Heart right ventricle (tissue), 16 donors: ENCODE measurements at regions not wholly inside any gene's neighbourhood (a gene's known extent, or its start where the extent isn't known, plus 50 kb on each side); places are given as distances from the start of the nearest gene placed in this dataset.

Experiments
- ATAC-seq, 8 donors: fragments of 200-7000 bp; cut with Tn5 transposase; one replicate each; pipeline ENCODE4 v1.9.1; 2020; ENCODE audit warnings: mild to moderate bottlenecking in 8 of 8, moderate library complexity in 8 of 8, moderate number of reproducible peaks in 1 of 8
- DNase-seq, 2 donors: peaks; one replicate each; pipeline ENCODE4 v3.0.0-alpha.2; 2020
- H3K27ac ChIP-seq, 10 donors: fragments of 200-600 bp; sonication (generic) in 2 of 10; one replicate each; pipeline versions ENCODE4 v1.5.0 to v1.8.0; 2020 to 2022; ENCODE audit warnings: mild to moderate bottlenecking in 3 of 10
- H3K27me3 ChIP-seq, 7 donors: fragments of 200-600 bp; one replicate each; pipeline ENCODE4 v1.8.0; 2021 to 2022; ENCODE audit warnings: mild to moderate bottlenecking in 2 of 7
- H3K36me3 ChIP-seq, 9 donors: fragments of 200-600 bp; sonication (generic) in 1 of 9; one replicate each; pipeline versions ENCODE4 v1.5.0 to v1.8.0; 2020 to 2022; ENCODE audit warnings: mild to moderate bottlenecking in 2 of 9
- H3K4me1 ChIP-seq, 9 donors: fragments of 200-600 bp; sonication (generic) in 1 of 9; one replicate each; pipeline versions ENCODE4 v1.5.0 to v1.8.0; 2020 to 2022; ENCODE audit warnings: mild to moderate bottlenecking in 4 of 9
- H3K4me3 ChIP-seq, 10 donors: fragments of 200-600 bp; sonication (generic) in 2 of 10; one replicate each; pipeline versions ENCODE4 v1.5.0 to v1.8.0; 2020 to 2022; ENCODE audit warnings: mild to moderate bottlenecking in 7 of 10, moderate library complexity in 2 of 10
- H3K9me3 ChIP-seq, 11 donors: fragments of 200-600 bp in 10 of 11; sonication (generic) in 2 of 11; one replicate each; pipeline versions ENCODE4 v1.5.0 to v1.8.0; 2013 to 2022; ENCODE audit warnings: mild to moderate bottlenecking in 2 of 11, control low read depth in 1 of 11, moderate library complexity in 1 of 11
- WGBS, 2 donors: extraction: QIAGEN DNeasy Blood & Tissue Kit; methylation state at CpG; one replicate each; pipeline ENCODE4 v1.1.7; 2013; ENCODE audit warnings: inconsistent platforms in 1 of 2; 5-methylcytosine and 5-hydroxymethylcytosine counted together
- intact Hi-C, 10 donors: fragments of 100-400 bp; cut with DNase I; formaldehyde crosslinking; loops; one replicate each; pipeline versions ENCODE4 v1.11.1 to v1.14.2; 2022
- TF ChIP-seq, protein P1 (sequence below), 9 donors: fragments of 200-600 bp; sonication (generic) in 2 of 9; IDR thresholded peaks; one replicate each; pipeline versions ENCODE4 v1.5.0 to v1.8.0; 2021 to 2022; ENCODE audit warnings: antibody characterized with exemption in 9 of 9, mild to moderate bottlenecking in 5 of 9, moderate library complexity in 1 of 9
- donor health status: Arrhythmogenic right ventricular cardiomyopathy.
- donor health status: ischemic (EF 13 %, LVEDD 7.1; RV severe dilation, severe dysfunction).
- donor health status: healthy with polysubstance abuse.
- donor health status: DM: no; HTN: yes; CAD: no.
- donor health status: DM: no; HTN: no; CAD: no.
- donor health status: ischemic (EF 25% LVEDD 6.9; RV normal size, moderate dysfunction).
- donor health status: ischemic (EF 25% LVEDD 5.7; RV mildly dilated, moderate dysfunction).
- donor health status: healthy.
- donor health status: DM: yes; HTN: yes; CAD: no.
- donor health status: Ischemic cardiomyopathy.
- donor health status: ischemic (EF 35%, LVEDD 5.7; RV mildly dilated, moderate dysfunction).
- donor health status: nonischemic (EF 11% LVEDD 7.7; RV severe dilation, severe dysfunction).
- donor health status: DM: yes; HTN: yes; CAD: no.
- donor health status: PGD.
- donor health status: ischemic (EF 29% LVEDD 5.4; RV normal size, mild dysfunction).
- donor health status: nonischemic (EF 23%, LVEDD 6.1; RV moderate dilation, normal function).

DNA sequence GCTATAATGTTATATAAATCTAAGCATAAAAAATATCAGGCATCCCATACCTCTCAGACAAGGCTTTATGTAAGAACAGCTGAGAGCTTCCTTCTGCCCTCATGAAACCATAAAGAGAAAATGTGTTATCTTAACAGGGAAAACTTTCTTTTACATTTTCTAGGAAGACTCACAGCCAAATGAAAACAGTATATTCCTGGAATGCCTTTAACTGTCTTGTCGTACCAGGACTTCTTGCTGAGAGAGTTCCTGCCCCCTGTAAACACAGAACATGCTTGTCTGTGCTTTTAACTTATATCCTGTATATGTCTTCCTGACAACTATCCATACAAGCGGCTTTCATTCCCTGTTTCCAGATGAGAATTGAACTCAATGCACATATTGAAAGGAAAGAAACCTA lies 64.8 kb upstream of the AHR start:
- no peak for DNase-seq
- no peaks in the 10 kb centered on the region for H3K27me3 ChIP-seq
- no peak for ATAC-seq
- H3K4me3 ChIP-seq: no peak overlapping the region
- TF ChIP-seq, protein P1, sequence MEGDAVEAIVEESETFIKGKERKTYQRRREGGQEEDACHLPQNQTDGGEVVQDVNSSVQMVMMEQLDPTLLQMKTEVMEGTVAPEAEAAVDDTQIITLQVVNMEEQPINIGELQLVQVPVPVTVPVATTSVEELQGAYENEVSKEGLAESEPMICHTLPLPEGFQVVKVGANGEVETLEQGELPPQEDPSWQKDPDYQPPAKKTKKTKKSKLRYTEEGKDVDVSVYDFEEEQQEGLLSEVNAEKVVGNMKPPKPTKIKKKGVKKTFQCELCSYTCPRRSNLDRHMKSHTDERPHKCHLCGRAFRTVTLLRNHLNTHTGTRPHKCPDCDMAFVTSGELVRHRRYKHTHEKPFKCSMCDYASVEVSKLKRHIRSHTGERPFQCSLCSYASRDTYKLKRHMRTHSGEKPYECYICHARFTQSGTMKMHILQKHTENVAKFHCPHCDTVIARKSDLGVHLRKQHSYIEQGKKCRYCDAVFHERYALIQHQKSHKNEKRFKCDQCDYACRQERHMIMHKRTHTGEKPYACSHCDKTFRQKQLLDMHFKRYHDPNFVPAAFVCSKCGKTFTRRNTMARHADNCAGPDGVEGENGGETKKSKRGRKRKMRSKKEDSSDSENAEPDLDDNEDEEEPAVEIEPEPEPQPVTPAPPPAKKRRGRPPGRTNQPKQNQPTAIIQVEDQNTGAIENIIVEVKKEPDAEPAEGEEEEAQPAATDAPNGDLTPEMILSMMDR (IDR thresholded peaks at IDR 0.05): no peak
- no peaks in the 10 kb centered on the region for H3K9me3 ChIP-seq
- no peaks in the 10 kb centered on the region for H3K36me3 ChIP-seq
- intact Hi-C loops: loop anchor here in 2 of 10 donors (5.0 to 10.0 kb wide), 2 partner anchors 51 kb away; no protein-coding TSS in a partner anchor
- H3K4me1 ChIP-seq: peaks cover 0 to 37% (median 24%) of the 10 kb centered on the region in 9 donors
- 63 to 74% methylated on average over 2 of the region's 2 CpGs for WGBS, 2 donors
- peak overlapping the region in 5 of 10 donors; percentile 27 to 76 (median 51) for H3K27ac ChIP-seq

DNA sequence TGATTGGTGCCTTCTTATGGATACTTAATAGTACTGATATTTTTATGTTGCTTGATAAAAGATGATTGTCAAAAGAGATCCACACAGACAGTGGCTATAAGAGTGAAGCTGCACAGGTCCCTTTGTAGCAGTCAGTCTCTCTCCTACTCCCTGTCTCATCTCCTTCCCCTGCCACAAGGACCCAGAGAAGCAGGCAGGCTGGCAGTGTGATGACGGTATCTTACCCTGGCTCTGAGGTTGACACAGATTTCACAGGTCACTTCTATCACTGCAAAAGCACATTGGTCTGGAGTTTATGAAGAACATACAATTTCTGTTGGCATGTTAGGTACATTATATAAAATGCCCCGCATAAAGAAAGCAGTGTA lies 64.4 kb upstream of the AHR start:
- Histone ChIP-seq H3K9me3 (no peaks in the 10 kb centered on the region), H3K36me3 (no peaks in the 10 kb centered on the region), H3K27me3 (no peaks in the 10 kb centered on the region), H3K27ac (peak overlapping the region in 6 of 10 donors; percentile 27 to 76 (median 46)), H3K4me3 (peak overlapping the region in 1 of 10 donors; percentile 4), H3K4me1 (peaks cover 0 to 38% (median 24%) of the 10 kb centered on the region in 9 donors)
- intact Hi-C loops: loop anchor here in 2 of 10 donors (5.0 to 10.0 kb wide), 2 partner anchors 51 to 52 kb away; no protein-coding TSS in a partner anchor
- DNase-seq (no peak), ATAC-seq (peak in 5 of 8 donors; percentile 18 to 57 (median 36))
- TF ChIP-seq, protein P1 (IDR thresholded peaks at IDR 0.05): no peak
- 61 to 65% methylated on average over 2 of the region's 2 CpGs for WGBS, 2 donors

DNA sequence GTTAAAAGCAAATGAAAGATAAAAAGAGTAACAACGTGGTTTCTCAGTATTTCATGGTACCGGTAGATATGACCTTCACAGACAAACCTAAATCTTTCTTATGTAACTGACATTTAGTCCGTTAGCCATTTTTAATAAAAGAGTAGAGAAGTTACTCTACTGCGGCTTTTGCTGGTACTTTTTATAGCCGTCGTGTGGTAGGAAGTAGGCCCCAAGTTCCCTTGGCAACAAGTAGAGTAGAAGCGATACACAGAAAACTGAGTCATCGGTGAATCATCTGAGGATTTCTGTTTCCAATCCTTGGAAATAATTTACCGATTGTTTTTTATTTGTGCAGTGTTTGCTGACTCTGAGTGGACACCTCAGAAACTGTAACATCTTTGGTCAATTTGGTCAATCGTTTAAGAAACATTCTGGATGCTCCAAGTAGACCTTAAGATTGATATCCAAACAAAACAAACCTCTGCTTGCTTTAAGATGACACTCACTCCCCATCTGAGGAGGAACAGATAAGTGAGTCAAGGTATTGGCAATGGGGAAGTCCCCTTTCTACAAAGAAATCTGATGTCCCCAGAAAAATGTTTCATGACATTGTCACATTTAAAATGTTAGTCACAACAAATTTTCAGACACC lies 63.9 kb upstream of the AHR start:
- Histone ChIP-seq H3K4me3 (peak overlapping the region in 1 of 10 donors; percentile 4), H3K27ac (peak overlapping the region in 6 of 10 donors; percentile 27 to 76 (median 46)), H3K9me3 (no peaks in the 10 kb centered on the region), H3K36me3 (no peaks in the 10 kb centered on the region), H3K27me3 (no peaks in the 10 kb centered on the region), H3K4me1 (peaks cover 0 to 43% (median 29%) of the 10 kb centered on the region in 9 donors)
- ATAC-seq (peak in 7 of 8 donors; percentile 65 to 82 (median 76)), DNase-seq (peak in 1 of 2 donors; percentile 41)
- intact Hi-C loops: loop anchor here in 2 of 10 donors (5.0 to 10.0 kb wide), 2 partner anchors 50 to 52 kb away; no protein-coding TSS in a partner anchor
- TF ChIP-seq, protein P1 (IDR thresholded peaks at IDR 0.05): peak in 1 of 9 donors; percentile 6
- WGBS, 2 donors: 46 to 58% methylated on average over 10 of the region's 10 CpGs

DNA sequence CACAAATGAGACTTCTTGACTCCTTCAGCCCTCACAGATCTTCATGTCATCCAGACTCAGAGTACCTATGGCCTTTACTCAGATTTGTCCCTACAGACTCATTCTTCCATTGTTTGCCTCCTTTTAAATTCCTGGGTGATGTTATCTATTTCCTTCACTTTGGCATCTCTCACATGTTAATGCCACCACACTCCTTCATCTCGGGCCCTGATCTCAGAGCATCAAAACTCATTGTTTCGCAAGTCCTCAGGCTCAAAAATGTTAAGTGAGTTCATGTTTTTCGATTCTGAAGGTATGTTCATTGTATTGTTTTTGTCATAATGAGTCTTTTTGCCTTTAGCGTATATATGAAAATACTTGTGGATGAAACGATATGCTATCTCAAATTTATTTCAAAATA lies 62.3 kb upstream of the AHR start:
- Histone ChIP-seq H3K27ac (no peak overlapping the region), H3K4me3 (no peak overlapping the region), H3K9me3 (no peaks in the 10 kb centered on the region), H3K36me3 (no peaks in the 10 kb centered on the region), H3K27me3 (no peaks in the 10 kb centered on the region), H3K4me1 (peaks cover 0 to 39% (median 27%) of the 10 kb centered on the region in 9 donors)
- TF ChIP-seq, protein P1 (IDR thresholded peaks at IDR 0.05): no peak
- DNase-seq (no peak), ATAC-seq (no peak)
- WGBS, 2 donors: 86 to 93% methylated on average over 5 of the region's 5 CpGs
- intact Hi-C loops: loop anchor here in 1 of 10 donors (10.0 kb wide), 1 partner anchor 49 kb away; no protein-coding TSS in a partner anchor
